Parathyroid adenoma (tissue), 2 donors: ENCODE measurements at regions not wholly inside any gene's neighbourhood (a gene's known extent, or its start where the extent isn't known, plus 50 kb on each side); places are given as distances from the start of the nearest gene placed in this dataset.
"Not testable (repeated sequence)": the region's sequence is repeated elsewhere in the genome, so short reads cannot be mapped to it uniquely, and the experiment has no call there.

Experiments
- H2AFZ ChIP-seq: fragments of 300-600 bp; sonication (generic); one replicate; pipeline ENCODE4 v1.7.0; 2017; ENCODE audit warnings: antibody characterized with exemption, mild to moderate bottlenecking
- H3K27ac ChIP-seq: fragments of 300-600 bp; sonication (generic); one replicate; pipeline ENCODE4 v1.7.0; 2017
- H3K27me3 ChIP-seq: fragments of 300-600 bp; sonication (generic); one replicate; pipeline ENCODE4 v1.7.0; 2017; ENCODE audit warnings: low read length; ENCODE audit not compliant: control insufficient read depth, insufficient read depth
- H3K36me3 ChIP-seq: fragments of 300-600 bp; sonication (generic); one replicate; pipeline ENCODE4 v1.7.0; 2017; ENCODE audit warnings: low read length; ENCODE audit not compliant: control insufficient read depth, insufficient read depth
- H3K4me1 ChIP-seq: fragments of 300-600 bp; sonication (generic); one replicate; pipeline ENCODE4 v1.7.0; 2017; ENCODE audit warnings: control low read depth
- H3K4me2 ChIP-seq: fragments of 300-600 bp; sonication (generic); one replicate; pipeline ENCODE4 v1.7.0; 2017; ENCODE audit warnings: low read length
- H3K4me3 ChIP-seq: fragments of 300-600 bp; sonication (generic); one replicate; pipeline ENCODE4 v1.7.0; 2017; ENCODE audit warnings: low read depth, low read length
- H3K79me2 ChIP-seq: fragments of 300-600 bp; sonication (generic); one replicate; pipeline ENCODE4 v1.7.0; 2017; ENCODE audit warnings: control low read depth
- H3K9ac ChIP-seq: fragments of 300-600 bp; sonication (generic); one replicate; pipeline ENCODE4 v1.7.0; 2017; ENCODE audit warnings: mild to moderate bottlenecking
- H3K9me3 ChIP-seq: fragments of 300-600 bp; sonication (generic); one replicate; pipeline ENCODE4 v1.7.0; 2017; ENCODE audit warnings: low read length; ENCODE audit not compliant: control insufficient read depth
- CTCF ChIP-seq: fragments of 300-600 bp; sonication (generic); IDR thresholded peaks from one replicate; pipeline ENCODE4 v1.7.0; 2017; ENCODE audit warnings: antibody characterized with exemption, mild to moderate bottlenecking
- donor health status: primary hyperparathyroidism.

GRCh38 chr21:15126948-15127347 is 62.1 kb upstream of the NRIP1 start:
- TF ChIP-seq CTCF: no peak
- no peaks in the 10 kb centered on the region for H3K9me3 ChIP-seq
- H3K27ac ChIP-seq: no peak overlapping the region
- no peaks in the 10 kb centered on the region for H3K36me3 ChIP-seq
- H3K9ac ChIP-seq: no peak overlapping the region
- no peaks in the 10 kb centered on the region for H3K27me3 ChIP-seq
- H2AFZ ChIP-seq: no peak overlapping the region
- no peaks in the 10 kb centered on the region for H3K79me2 ChIP-seq
- no peak overlapping the region for H3K4me3 ChIP-seq
- H3K4me2 ChIP-seq: no peak overlapping the region
- H3K4me1 ChIP-seq: no peaks in the 10 kb centered on the region

- H3K9ac ChIP-seq: no peak overlapping the region
- H3K27ac ChIP-seq: no peak overlapping the region
- H3K9me3 ChIP-seq: no peaks in the 10 kb centered on the region
- no peaks in the 10 kb centered on the region for H3K27me3 ChIP-seq
- H3K4me1 ChIP-seq: no peaks in the 10 kb centered on the region
- H3K4me2 ChIP-seq: no peak overlapping the region
- H2AFZ ChIP-seq: no peak overlapping the region
- TF ChIP-seq CTCF: no peak
- no peaks in the 10 kb centered on the region for H3K79me2 ChIP-seq
- H3K36me3 ChIP-seq: no peaks in the 10 kb centered on the region
- no peak overlapping the region for H3K4me3 ChIP-seq
Measured at GRCh38 chr21:15127437-15127836, 62.6 kb upstream of the NRIP1 start.

GRCh38 chr21:15128267-15128666 is 63.5 kb upstream of the NRIP1 start:
- Histone ChIP-seq H3K79me2 (no peaks in the 10 kb centered on the region), H3K4me2 (no peak overlapping the region), H3K9me3 (no peaks in the 10 kb centered on the region), H2AFZ (no peak overlapping the region), H3K27ac (no peak overlapping the region), H3K36me3 (no peaks in the 10 kb centered on the region), H3K4me1 (no peaks in the 10 kb centered on the region), H3K9ac (no peak overlapping the region), H3K4me3 (no peak overlapping the region), H3K27me3 (no peaks in the 10 kb centered on the region)
- TF ChIP-seq CTCF: no peak

GRCh38 chr21:15128714-15129113 is 63.9 kb upstream of the NRIP1 start:
- H3K4me3 ChIP-seq, H3K27me3 ChIP-seq, H3K27ac ChIP-seq, H3K36me3 ChIP-seq, H3K9ac ChIP-seq, H3K79me2 ChIP-seq, H3K9me3 ChIP-seq, H2AFZ ChIP-seq, H3K4me1 ChIP-seq, H3K4me2 ChIP-seq: not testable (repeated sequence)

- H3K27ac ChIP-seq: no peak overlapping the region
Measured at GRCh38 chr21:15130326-15130725, 65.5 kb upstream of the NRIP1 start.

More at GRCh38 chr21:15130326-15130725, 65.5 kb upstream of the NRIP1 start:
- Histone ChIP-seq H3K27me3 (no peaks in the 10 kb centered on the region), H3K4me2 (no peak overlapping the region), H3K79me2 (no peaks in the 10 kb centered on the region), H2AFZ (no peak overlapping the region), H3K4me1 (no peaks in the 10 kb centered on the region), H3K9ac (no peak overlapping the region), H3K9me3 (no peaks in the 10 kb centered on the region), H3K4me3 (no peak overlapping the region), H3K36me3 (no peaks in the 10 kb centered on the region)
- TF ChIP-seq CTCF: no peak
